IPS-18a (cell line): ENCODE measurements at regions not wholly inside any gene's neighbourhood (a gene's known extent, or its start where the extent isn't known, plus 50 kb on each side); places are given as distances from the start of the nearest gene placed in this dataset.
"Not testable (repeated sequence)": the region's sequence is repeated elsewhere in the genome, so short reads cannot be mapped to it uniquely, and the experiment has no call there.

Source experiments
- H3K27ac ChIP-seq: one replicate; pipeline ENCODE4 v1.5.1; 2013; ENCODE audit warnings: low read length
- H3K27me3 ChIP-seq: one replicate; pipeline ENCODE4 v1.6.1; 2013; ENCODE audit warnings: mild to moderate bottlenecking, low read length; ENCODE audit not compliant: control insufficient read depth, insufficient read depth
- H3K36me3 ChIP-seq: one replicate; pipeline ENCODE4 v1.6.1; 2013; ENCODE audit warnings: low read depth, low read length; ENCODE audit not compliant: control insufficient read depth
- H3K4me1 ChIP-seq: one replicate; pipeline ENCODE4 v1.6.1; 2013; ENCODE audit warnings: low read depth, low read length; ENCODE audit not compliant: control insufficient read depth
- H3K4me3 ChIP-seq: one replicate; pipeline ENCODE4 v1.5.1; 2013; ENCODE audit warnings: low read length
- H3K9ac ChIP-seq: one replicate; pipeline ENCODE4 v1.6.1; 2013; ENCODE audit warnings: mild to moderate bottlenecking, low read length, moderate library complexity
- H3K9me3 ChIP-seq: one replicate; pipeline ENCODE4 v1.6.1; 2013; ENCODE audit warnings: low read depth, low read length; ENCODE audit not compliant: control insufficient read depth

- Histone ChIP-seq H3K27me3 (no peaks in the 10 kb centered on the region), H3K4me3 (no peak overlapping the region), H3K27ac (no peak overlapping the region), H3K9ac (no peak overlapping the region), H3K4me1 (peaks cover 7% of the 10 kb centered on the region), H3K9me3 (no peaks in the 10 kb centered on the region), H3K36me3 (no peaks in the 10 kb centered on the region)
These were observed 440.6 kb downstream of the HS3ST3B1 start for GRCh38 chr17:14741491-14741890.

DNA sequence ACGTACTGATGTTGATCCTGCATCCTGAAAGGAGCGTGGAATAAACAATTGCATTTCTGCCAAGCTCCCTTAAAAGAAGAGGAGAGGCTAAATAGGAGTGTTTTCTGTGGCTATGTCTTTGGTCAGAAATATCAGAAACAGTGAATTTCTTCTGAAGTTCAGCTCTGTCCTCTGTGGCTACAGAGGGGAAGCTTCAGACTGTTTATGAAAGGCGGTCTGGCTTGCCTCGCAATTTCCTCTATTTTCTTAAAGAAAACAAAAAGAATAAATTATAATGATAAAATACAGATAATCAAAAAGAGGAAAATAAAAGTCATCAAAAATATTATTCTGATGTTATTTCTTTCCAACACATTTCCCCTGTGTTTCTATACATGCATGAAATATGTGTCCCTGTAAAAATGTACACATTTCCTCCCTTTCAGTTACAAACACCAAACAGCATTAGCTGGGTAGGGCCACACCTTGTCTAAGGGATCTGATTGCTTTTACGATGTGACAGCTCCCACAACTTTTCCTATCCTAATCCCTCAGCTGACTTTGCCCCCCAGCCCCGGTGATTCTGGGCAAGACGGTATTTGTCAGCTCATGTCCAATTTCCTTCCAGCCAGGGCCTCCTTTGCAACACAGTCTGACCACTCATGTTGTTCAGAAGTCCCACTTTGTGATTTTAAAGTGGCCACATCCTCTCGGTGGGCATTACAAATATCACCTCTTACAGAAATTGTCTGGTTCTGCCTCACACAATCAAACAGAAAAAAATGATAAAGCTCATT is 439.0 kb downstream of the HS3ST3B1 start:
- Histone ChIP-seq H3K4me1 (peaks cover 9% of the 10 kb centered on the region), H3K36me3 (no peaks in the 10 kb centered on the region), H3K27me3 (no peaks in the 10 kb centered on the region), H3K27ac (no peak overlapping the region), H3K9ac (no peak overlapping the region), H3K4me3 (no peak overlapping the region), H3K9me3 (no peaks in the 10 kb centered on the region)

DNA sequence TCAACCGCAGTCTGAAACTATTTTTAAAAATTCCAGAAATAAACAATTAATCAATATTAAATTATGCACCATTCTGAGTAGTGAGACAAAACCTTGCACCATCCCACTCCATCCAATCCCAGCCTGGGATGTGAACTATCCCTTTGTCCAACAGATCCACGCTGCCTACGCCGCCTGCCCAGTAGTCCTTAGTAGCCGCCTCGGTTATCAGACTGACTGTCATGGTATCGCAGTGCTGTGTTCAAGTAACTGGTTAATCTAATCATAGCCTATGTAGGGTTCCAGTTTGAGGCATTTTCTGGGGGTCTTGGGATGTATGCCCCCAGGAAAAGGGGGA is 437.7 kb downstream of the HS3ST3B1 start:
- no peak overlapping the region for H3K4me3 ChIP-seq
- H3K9me3 ChIP-seq, result no peaks in the 10 kb centered on the region
- peaks cover 9% of the 10 kb centered on the region for H3K4me1 ChIP-seq
- no peak overlapping the region for H3K9ac ChIP-seq
- no peaks in the 10 kb centered on the region for H3K36me3 ChIP-seq
- no peak overlapping the region for H3K27ac ChIP-seq
- no peaks in the 10 kb centered on the region for H3K27me3 ChIP-seq

DNA sequence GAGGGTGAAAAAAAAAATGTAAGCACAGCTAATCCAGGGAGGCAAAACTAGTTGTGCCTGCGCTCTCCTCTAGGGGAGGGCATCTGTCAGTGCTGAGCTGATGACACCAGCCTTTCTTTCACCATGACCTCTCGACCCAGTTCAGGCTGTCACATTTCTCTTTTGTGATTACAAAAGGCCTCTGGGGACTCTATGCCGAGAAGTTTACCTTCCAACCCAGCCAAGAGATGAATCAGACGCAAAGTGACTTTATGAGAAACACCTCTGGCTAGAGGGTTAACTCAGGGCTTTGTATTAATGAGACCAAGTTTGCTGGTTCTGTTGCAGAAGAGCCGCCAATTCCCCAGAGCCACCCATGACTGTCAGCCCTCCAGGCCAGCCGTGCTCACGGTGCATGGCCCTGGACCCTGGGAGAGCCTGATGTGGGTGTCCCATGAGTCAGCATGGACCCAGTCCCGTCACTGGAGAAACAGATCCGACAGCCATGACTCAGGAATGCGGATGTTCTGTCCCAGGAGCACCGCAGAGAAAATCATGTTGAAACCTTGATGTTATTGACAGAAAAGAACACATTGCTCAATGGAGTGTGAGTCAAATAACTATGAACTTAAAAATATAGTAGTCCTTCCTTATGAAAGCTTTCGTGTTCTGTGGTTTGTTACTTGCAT is 437.2 kb downstream of the HS3ST3B1 start:
- no peak overlapping the region for H3K4me3 ChIP-seq

GRCh38 chr17:14736631-14737030 is 435.8 kb downstream of the HS3ST3B1 start:
- Histone ChIP-seq H3K36me3 (no peaks in the 10 kb centered on the region), H3K27me3 (no peaks in the 10 kb centered on the region), H3K4me1 (peaks cover 9% of the 10 kb centered on the region), H3K9me3 (no peaks in the 10 kb centered on the region), H3K27ac (no peak overlapping the region), H3K9ac (no peak overlapping the region), H3K4me3 (no peak overlapping the region)

More for the DNA sequence above, 437.2 kb downstream of the HS3ST3B1 start:
- no peaks in the 10 kb centered on the region for H3K36me3 ChIP-seq
- peaks cover 9% of the 10 kb centered on the region for H3K4me1 ChIP-seq
- no peak overlapping the region for H3K9ac ChIP-seq
- no peaks in the 10 kb centered on the region for H3K9me3 ChIP-seq
- H3K27me3 ChIP-seq, result no peaks in the 10 kb centered on the region
- H3K27ac ChIP-seq, result no peak overlapping the region

DNA sequence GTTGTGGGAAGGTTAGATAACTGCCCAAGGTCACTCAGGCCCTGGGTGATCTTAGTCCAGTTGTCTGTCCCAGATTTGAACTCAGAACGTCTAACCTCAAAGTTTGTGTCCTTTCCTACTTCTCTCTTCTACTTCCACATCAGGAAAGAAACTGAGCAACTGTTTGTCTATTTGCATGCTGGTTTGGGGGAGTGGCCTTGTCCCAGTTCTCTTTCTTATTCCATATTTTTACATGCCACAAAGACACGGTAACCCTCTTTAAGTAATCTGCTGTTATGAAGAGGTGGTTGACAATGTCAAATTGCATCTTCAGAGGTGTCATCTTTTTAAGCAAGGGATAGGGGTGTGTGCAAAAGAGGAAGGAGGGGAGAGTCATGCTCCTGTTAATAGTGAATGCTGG is 432.5 kb downstream of the HS3ST3B1 start:
- no peak overlapping the region for H3K27ac ChIP-seq
- H3K9ac ChIP-seq, result no peak overlapping the region

DNA sequence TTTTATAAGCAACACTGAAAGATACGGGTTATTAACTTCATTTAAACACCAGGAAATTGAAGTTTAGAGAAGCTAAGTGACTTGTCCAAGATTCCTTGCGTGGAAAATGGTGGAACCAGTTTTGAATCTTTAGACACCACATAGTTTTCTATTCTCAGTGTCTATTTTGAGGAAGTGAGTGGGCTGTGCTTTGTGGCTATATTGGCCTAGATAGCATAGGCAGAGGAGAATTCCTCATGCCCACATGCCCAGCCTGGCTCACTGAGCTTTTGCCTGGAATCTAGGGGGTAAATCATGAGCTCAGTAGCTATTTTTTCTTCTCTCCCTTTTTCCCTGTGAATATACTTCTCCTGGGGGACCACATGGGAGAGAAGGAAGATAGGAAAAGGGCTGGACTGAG is 431.3 kb downstream of the HS3ST3B1 start:
- no peak overlapping the region for H3K9ac ChIP-seq
- H3K4me1 ChIP-seq, result peaks cover 7% of the 10 kb centered on the region
- H3K27me3 ChIP-seq, result no peaks in the 10 kb centered on the region
- no peak overlapping the region for H3K4me3 ChIP-seq
- no peaks in the 10 kb centered on the region for H3K9me3 ChIP-seq
- no peak overlapping the region for H3K27ac ChIP-seq
- no peaks in the 10 kb centered on the region for H3K36me3 ChIP-seq

More for the DNA sequence above, 432.5 kb downstream of the HS3ST3B1 start:
- Histone ChIP-seq H3K36me3 (no peaks in the 10 kb centered on the region), H3K27me3 (no peaks in the 10 kb centered on the region), H3K4me3 (no peak overlapping the region), H3K4me1 (peaks cover 2% of the 10 kb centered on the region), H3K9me3 (no peaks in the 10 kb centered on the region)

DNA sequence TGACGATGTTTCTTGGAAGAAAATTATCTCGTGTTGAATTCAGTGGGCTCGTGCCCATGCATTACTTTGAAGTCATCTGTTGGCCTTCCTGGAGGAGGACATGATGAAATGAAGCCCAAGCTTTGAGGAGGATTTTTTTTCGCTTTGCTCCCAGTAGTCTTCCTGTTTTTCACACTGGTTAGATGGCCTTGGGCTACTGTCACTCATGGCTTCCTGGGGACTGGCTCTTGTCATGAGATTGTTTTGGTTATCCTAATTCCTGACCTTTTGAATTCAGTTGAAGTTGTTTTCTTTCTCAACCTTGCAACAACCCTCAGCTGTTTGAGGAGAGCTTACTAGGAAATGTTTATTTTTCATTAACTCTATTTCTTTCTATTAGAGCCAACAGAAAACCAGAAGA is 430.7 kb downstream of the HS3ST3B1 start:
- H3K9me3 ChIP-seq, result no peaks in the 10 kb centered on the region
- H3K4me3 ChIP-seq, result no peak overlapping the region
- H3K9ac ChIP-seq, result no peak overlapping the region
- H3K27ac ChIP-seq, result no peak overlapping the region
- peaks cover 7% of the 10 kb centered on the region for H3K4me1 ChIP-seq
- no peaks in the 10 kb centered on the region for H3K27me3 ChIP-seq
- no peaks in the 10 kb centered on the region for H3K36me3 ChIP-seq

GRCh38 chr17:14730821-14731220 is 429.9 kb downstream of the HS3ST3B1 start:
- Histone ChIP-seq H3K27me3 (no peaks in the 10 kb centered on the region), H3K9me3 (no peaks in the 10 kb centered on the region), H3K9ac (no peak overlapping the region), H3K27ac (no peak overlapping the region), H3K4me3 (no peak overlapping the region), H3K36me3 (no peaks in the 10 kb centered on the region), H3K4me1 (peaks cover 7% of the 10 kb centered on the region)

DNA sequence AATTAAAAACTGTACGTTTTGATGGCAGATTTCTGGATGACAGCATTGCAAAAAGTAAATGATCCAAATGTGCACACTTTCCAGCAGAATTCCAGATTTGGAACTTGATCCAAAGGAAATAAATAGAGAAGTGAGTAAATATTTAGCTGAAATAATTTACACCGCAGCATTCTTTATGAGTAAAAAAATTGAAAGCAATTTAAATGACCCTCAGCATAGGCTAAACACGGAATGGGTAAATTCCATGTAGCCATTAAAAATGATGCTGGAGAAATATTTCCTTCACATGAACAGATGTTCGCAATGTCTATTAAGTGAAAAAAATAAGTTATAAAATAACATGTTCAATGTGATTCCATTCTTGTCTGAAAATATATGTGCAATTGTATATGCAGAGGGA is 424.8 kb downstream of the HS3ST3B1 start:
- no peak overlapping the region for H3K9ac ChIP-seq
- H3K4me1 ChIP-seq, result peaks cover 5% of the 10 kb centered on the region
- H3K9me3 ChIP-seq, result no peaks in the 10 kb centered on the region
- H3K4me3 ChIP-seq, result no peak overlapping the region
- no peak overlapping the region for H3K27ac ChIP-seq
- no peaks in the 10 kb centered on the region for H3K27me3 ChIP-seq
- H3K36me3 ChIP-seq, result no peaks in the 10 kb centered on the region

GRCh38 chr17:14724770-14725169 is 423.9 kb downstream of the HS3ST3B1 start:
- no peaks in the 10 kb centered on the region for H3K36me3 ChIP-seq
- no peak overlapping the region for H3K27ac ChIP-seq
- H3K9ac ChIP-seq, result no peak overlapping the region
- no peaks in the 10 kb centered on the region for H3K27me3 ChIP-seq
- no peak overlapping the region for H3K4me3 ChIP-seq
- no peaks in the 10 kb centered on the region for H3K9me3 ChIP-seq
- peaks cover 5% of the 10 kb centered on the region for H3K4me1 ChIP-seq

- H3K4me3 ChIP-seq, H3K9ac ChIP-seq, H3K36me3 ChIP-seq, H3K27me3 ChIP-seq, H3K9me3 ChIP-seq, H3K4me1 ChIP-seq, H3K27ac ChIP-seq: not testable (repeated sequence)
These were observed 422.5 kb downstream of the HS3ST3B1 start for GRCh38 chr17:14723349-14723748.
